K562 (cell line): ENCODE measurements at regions not wholly inside any gene's neighbourhood (a gene's known extent, or its start where the extent isn't known, plus 50 kb on each side); places are given as distances from the start of the nearest gene placed in this dataset.

Experiments
- ATAC-seq: fragments of 200-7000 bp; cut with Tn5 transposase; 3 replicates; pipeline ENCODE4 v1.9.1; 2020; ENCODE audit warnings: moderate library complexity
- BruUV-seq: library from RNA; stranded (reverse); fragments of 400-500 nt; replicated peaks from 2 replicates; lab custom pipeline; 2021; lab: Mats Ljungman, UMichigan
- CTCF ChIA-PET: fragments of 300-600 bp; formaldehyde crosslinking; extraction: SDS; loops from one replicate; lab custom pipeline; 2021; ENCODE audit warnings: low intra/inter-chr PET ratio; lab: Yijun Ruan, JAX
- POLR2A ChIA-PET: fragments of 300-600, 350-650 bp; sonication (Branson Sonifier 250); formaldehyde crosslinking; extraction: SDS; loops from one replicate; lab custom pipeline; 2021; ENCODE audit warnings: antibody characterized with exemption, inconsistent platforms; lab: Yijun Ruan, JAX
- DNase-seq, 4 experiments: peaks; one replicate each; pipeline versions ENCODE4 v3.0.0 to v3.0.0-alpha.2; 2011 to 2018; ENCODE audit warnings: low spot score in 3 of 4, mixed read lengths in 3 of 4; ENCODE audit errors: extremely low read depth in 1 of 4
- FAIRE-seq: peaks from 2 replicates; lab custom pipeline; 2011; peaks lifted over from hg19 to GRCh38; lab: Jason Lieb, UNC
- H2AFZ ChIP-seq: 2 replicates; pipeline ENCODE4 v1.6.0; 2011; ENCODE audit warnings: low read depth, low read length, control low read depth, inconsistent platforms
- H3K27ac ChIP-seq: fragments of 200-600 bp; 3 replicates; pipeline ENCODE4 v1.8.0; 2011; ENCODE audit warnings: low read depth, mild to moderate bottlenecking, control low read depth, inconsistent platforms, low read length, moderate library complexity, mixed read lengths; ENCODE audit errors: extremely low read depth
- H3K27me3 ChIP-seq, 2 experiments: fragments of 300-600 bp in 1 of 2; 2 replicates in 1 of 2; 3 replicates in 1 of 2; pipeline versions ENCODE4 v1.6.0 to v1.8.0; 2011; ENCODE audit warnings: inconsistent platforms in 2 of 2, low read length in 2 of 2, mild to moderate bottlenecking in 1 of 2, mixed read lengths in 1 of 2, moderate library complexity in 1 of 2; ENCODE audit not compliant: control insufficient read depth in 2 of 2, insufficient read depth in 2 of 2
- H3K36me3 ChIP-seq: fragments of 300-600 bp; 3 replicates; pipeline ENCODE4 v1.8.0; 2011; ENCODE audit warnings: mild to moderate bottlenecking, low read length, inconsistent platforms; ENCODE audit not compliant: control insufficient read depth, insufficient read depth
- H3K4me1 ChIP-seq, 2 experiments: fragments of 200-600 bp in 1 of 2; replicated peaks in 1 of 2; 2 replicates in 1 of 2; 3 replicates in 1 of 2; pipeline versions ENCODE4 v1.5.1 to v1.8.0; 2011; ENCODE audit warnings: inconsistent platforms in 2 of 2, low read length in 2 of 2, mild to moderate bottlenecking in 1 of 2, mixed read lengths in 1 of 2, moderate library complexity in 1 of 2; ENCODE audit not compliant: control insufficient read depth in 2 of 2, insufficient read depth in 2 of 2
- H3K4me2 ChIP-seq: 2 replicates; pipeline ENCODE4 v1.6.1; 2011; ENCODE audit warnings: low read length, control low read depth, inconsistent platforms, mixed read lengths; ENCODE audit not compliant: insufficient read depth
- H3K4me3 ChIP-seq: fragments of 200-600 bp; sonication (generic), shearing (Covaris generic); 2 replicates; pipeline ENCODE4 v1.5.1; 2016; ENCODE audit warnings: control low read depth, inconsistent platforms
- H3K79me2 ChIP-seq: fragments of 200-600 bp; 3 replicates; pipeline ENCODE4 v1.8.0; 2011; ENCODE audit warnings: low read length, inconsistent platforms; ENCODE audit not compliant: control insufficient read depth, insufficient read depth
- H3K9ac ChIP-seq, 2 experiments: 2 replicates each; pipeline versions ENCODE4 v1.6.0 to v1.6.1; 2011; ENCODE audit warnings: low read depth in 2 of 2, low read length in 2 of 2, control low read depth in 1 of 2, inconsistent platforms in 1 of 2, mild to moderate bottlenecking in 1 of 2, mixed read lengths in 1 of 2; ENCODE audit not compliant: insufficient read depth in 1 of 2
- H3K9me1 ChIP-seq: one replicate; pipeline ENCODE4 v1.6.0; 2011; ENCODE audit warnings: inconsistent platforms, mild to moderate bottlenecking, low read length, moderate library complexity; ENCODE audit not compliant: control insufficient read depth, insufficient read depth
- H3K9me3 ChIP-seq: replicated peaks from 2 replicates; pipeline ENCODE4 v1.5.1; 2011; ENCODE audit warnings: low read depth, low read length, inconsistent platforms; ENCODE audit not compliant: control insufficient read depth, insufficient read depth
- H4K20me1 ChIP-seq: replicated peaks from 2 replicates; pipeline ENCODE4 v1.6.1; 2011; ENCODE audit warnings: low read length, inconsistent platforms, mixed read lengths; ENCODE audit not compliant: control insufficient read depth, insufficient read depth
- CBFA2T3 ChIP-seq: fragments of 450-650 bp; IDR thresholded peaks from 2 replicates; pipeline ENCODE4 v1.6.1; 2017
- CSDE1 ChIP-seq, 2 experiments: fragments of 450-650 bp; IDR thresholded peaks; 2 replicates each; pipeline ENCODE4 v1.6.1; 2016; ENCODE audit warnings: mild to moderate bottlenecking in 1 of 2
- HBP1 ChIP-seq: fragments of 450-650 bp; formaldehyde crosslinking; IDR thresholded peaks from 2 replicates; pipeline ENCODE4 v1.4.0; 2022; ENCODE audit warnings: missing genetic modification characterization
- HDAC2 ChIP-seq: fragments of 450-650 bp; IDR thresholded peaks from 2 replicates; pipeline ENCODE4 v1.6.1; 2016; ENCODE audit warnings: mild to moderate bottlenecking
- HMGXB4 ChIP-seq: sonication (generic); formaldehyde crosslinking; IDR thresholded peaks from 2 replicates; pipeline ENCODE4 v1.8.1; 2023; ENCODE audit warnings: mild to moderate bottlenecking, missing genetic modification reagents
- KLF13 ChIP-seq: fragments of 450-650 bp; IDR thresholded peaks from 2 replicates; pipeline ENCODE4 v1.6.1; 2016; ENCODE audit warnings: missing genetic modification characterization, low read depth, mild to moderate bottlenecking, missing compliant biosample characterization, moderate library complexity, borderline replicate concordance
- NRF1 ChIP-seq, 2 experiments: fragments of 450-650 bp; IDR thresholded peaks in 1 of 2; conservative IDR thresholded peaks in 1 of 2; 2 replicates each; pipeline ENCODE4 v1.6.1; 2014; ENCODE audit warnings: mild to moderate bottlenecking in 2 of 2
- RBM22 ChIP-seq: fragments of 200-400 bp; formaldehyde crosslinking; IDR thresholded peaks from 2 replicates; pipeline ENCODE4 v1.6.1; 2018; ENCODE audit warnings: low read length, low read depth; ENCODE audit not compliant: poor library complexity, severe bottlenecking
- TAF15 ChIP-seq: fragments of 200-400 bp; formaldehyde crosslinking; IDR thresholded peaks from 2 replicates; pipeline ENCODE4 v1.6.1; 2017; ENCODE audit warnings: mild to moderate bottlenecking, low read depth, low read length, moderate library complexity
- TCF3 ChIP-seq: sonication (generic); formaldehyde crosslinking; IDR thresholded peaks from 2 replicates; pipeline ENCODE4 v1.4.0; 2020; ENCODE audit warnings: mild to moderate bottlenecking, missing genetic modification reagents
- ZC3H4 ChIP-seq: sonication (generic); formaldehyde crosslinking; IDR thresholded peaks from 2 replicates; pipeline ENCODE4 v1.9.0; 2021; ENCODE audit warnings: missing genetic modification reagents, borderline replicate concordance
- ZFP91 ChIP-seq: sonication (generic); formaldehyde crosslinking; IDR thresholded peaks from 2 replicates; pipeline ENCODE4 v1.8.0; 2022; ENCODE audit warnings: mild to moderate bottlenecking, missing genetic modification reagents
- WGBS: fragments of 100-300 bp; shearing (Covaris generic); methylation state at CpG from one replicate; pipeline ENCODE4 v1.1.6; 2016; ENCODE audit warnings: low coverage, mixed read lengths; ENCODE audit not compliant: insufficient coverage; ENCODE audit errors: missing lambda C conversion rate; 5-methylcytosine and 5-hydroxymethylcytosine counted together
- in situ Hi-C: fragments of 300-500 bp; cut with MboI; formaldehyde crosslinking; loops from 4 replicates; pipeline ENCODE4 v1.15.0; 2018; ENCODE audit warnings: inconsistent platforms, mixed read lengths
- intact Hi-C: fragments of 100-400 bp; cut with micrococcal nuclease; formaldehyde crosslinking; loops from 2 replicates; pipeline ENCODE4 v1.14.2; 2022

- Histone ChIP-seq H3K9me1 (no peaks in the 10 kb centered on the region), H3K27me3 (no peaks in the 10 kb centered on the region), H3K79me2 (no peaks in the 10 kb centered on the region), H4K20me1 (0 out of 2 replicates have a peak, but pooled peaks cover 3% of the 10 kb centered on the region), H3K4me2 (no peak overlapping the region)
- in situ Hi-C loops (no loop called here), intact Hi-C loops (loop anchor here (10.0 kb wide), 1 partner anchor 267 kb away; no protein-coding TSS in a partner anchor)
- no peak for DNase-seq
- 2% methylated on average over 2 of the region's 2 CpGs for WGBS
- FAIRE-seq = no peak
- TF ChIP-seq TAF15 (no peak), RBM22 (no peak)
- TF ChIP-seq, all 486 proteins: peak for 0
- Histone ChIP-seq H2AFZ (no peak overlapping the region), H3K4me1 (no peaks in the 10 kb centered on the region), H3K36me3 (no peaks in the 10 kb centered on the region), H3K27ac (no peak overlapping the region), H3K9me3 (no peaks in the 10 kb centered on the region), H3K4me3 (no peak overlapping the region), H3K9ac (no peak overlapping the region)
- POLR2A ChIA-PET = no interaction called here
- BruUV-seq = no TSS peak
- CTCF ChIA-PET = no interaction called here
- no peak for ATAC-seq
These were observed 59.1 kb upstream of the RNF144B start for GRCh38 chr6:18328070-18328469.

GRCh38 chr6:18327626-18328025 lies 59.5 kb upstream of the RNF144B start:
- H3K27ac ChIP-seq = no peak overlapping the region
- BruUV-seq = no TSS peak
- intact Hi-C loops = loop anchor here (10.0 kb wide), 1 partner anchor 267 kb away; no protein-coding TSS in a partner anchor
- H4K20me1 ChIP-seq = 0 out of 2 replicates have a peak, but pooled peaks cover 3% of the 10 kb centered on the region
- no peak overlapping the region for H2AFZ ChIP-seq
- H3K9me3 ChIP-seq = no peaks in the 10 kb centered on the region
- ChIA-PET POLR2A (interaction anchor here (0.9 kb wide), 1 partner anchor 11 kb away, joined by 3 read pairs; no protein-coding TSS in a partner anchor), CTCF (no interaction called here)
- no peaks in the 10 kb centered on the region for H3K79me2 ChIP-seq
- peak in 3 of 4 experiments; percentile 29 to 69 (median 41) for DNase-seq
- no peak overlapping the region for H3K9ac ChIP-seq
- H3K4me2 ChIP-seq = no peak overlapping the region
- WGBS = 2% methylated on average over 5 of the region's 5 CpGs
- no peaks in the 10 kb centered on the region for H3K36me3 ChIP-seq
- ATAC-seq = peak; percentile 81
- no peaks in the 10 kb centered on the region for H3K4me1 ChIP-seq
- no peak overlapping the region for H3K4me3 ChIP-seq
- no peaks in the 10 kb centered on the region for H3K27me3 ChIP-seq
- in situ Hi-C loops = no loop called here
- no peak for FAIRE-seq
- H3K9me1 ChIP-seq = no peaks in the 10 kb centered on the region
- 0 out of 4 replicates have a peak, but pooled peaks of 1 of the 2 experiments have one; percentile 16 for TF ChIP-seq NRF1 (conservative IDR thresholded peaks at IDR 0.05 in 1 of 2, IDR thresholded peaks at IDR 0.05 in 1 of 2)
- peak; percentile 20; the same call in 1 of the 2 replicates for TF ChIP-seq CBFA2T3
- TF ChIP-seq HDAC2 = no peak
- no peak for TF ChIP-seq ZC3H4
- TF ChIP-seq CSDE1 (IDR thresholded peaks at IDR 0.05) = no peak
- no peak for TF ChIP-seq HMGXB4 (CRISPR knock-in tag)
- TF ChIP-seq TCF3 (CRISPR knock-in tag) = peak; percentile 36; the same call in 1 of the 2 replicates
- no peak for TF ChIP-seq ZFP91 (CRISPR knock-in tag)
- TF ChIP-seq KLF13 (tag) = peak; percentile 66; the same call in 1 of the 2 replicates
- no peak for TF ChIP-seq HBP1 (CRISPR knock-in tag)
